Activated CD8-positive, alpha-beta memory T cell treated with anti-CD3 and anti-CD28 coated beads, Interleukin-2, amount 50 U/mL, for 4 hours (primary cell): ENCODE measurements at regions not wholly inside any gene's neighbourhood (a gene's known extent, or its start where the extent isn't known, plus 50 kb on each side); places are given as distances from the start of the nearest gene placed in this dataset.
"Not testable (repeated sequence)": the region's sequence is repeated elsewhere in the genome, so short reads cannot be mapped to it uniquely, and the experiment has no call there.

ENCODE experiments used
- DNase-seq: peaks from one replicate; pipeline ENCODE4 v3.0.0-alpha.2; 2020

GRCh38 chr4:179048839-179049453 lies 1606.7 kb upstream of the AGA start:
- no peak for DNase-seq

GRCh38 chr4:179051206-179051605 lies 1609.0 kb upstream of the AGA start:
- DNase-seq = no peak

- DNase-seq = no peak
Observed at GRCh38 chr4:179059396-179059795, 1617.2 kb upstream of the AGA start.

- not testable (repeated sequence) for DNase-seq
Observed at GRCh38 chr4:179066254-179066653, 1624.0 kb upstream of the AGA start.

GRCh38 chr4:179071131-179071530 lies 1628.9 kb upstream of the AGA start:
- no peak for DNase-seq

GRCh38 chr4:179076865-179077264 lies 1634.6 kb upstream of the AGA start:
- DNase-seq = no peak

- no peak for DNase-seq
Observed at GRCh38 chr4:179095585-179096221, 1653.5 kb upstream of the AGA start.

GRCh38 chr4:179097741-179098140 lies 1655.5 kb upstream of the AGA start:
- no peak for DNase-seq

- no peak for DNase-seq
Observed at GRCh38 chr4:179110356-179110755, 1668.1 kb upstream of the AGA start.

- DNase-seq = no peak
Observed at GRCh38 chr4:179110816-179111215, 1668.6 kb upstream of the AGA start.

- DNase-seq = no peak
Observed at GRCh38 chr4:179112441-179113170, 1670.4 kb upstream of the AGA start.

GRCh38 chr4:179114615-179115014 lies 1672.4 kb upstream of the AGA start:
- no peak for DNase-seq

- no peak for DNase-seq
Observed at GRCh38 chr4:179116011-179116410, 1673.8 kb upstream of the AGA start.

GRCh38 chr4:179116581-179116980 lies 1674.3 kb upstream of the AGA start:
- no peak for DNase-seq

- no peak for DNase-seq
Observed at GRCh38 chr4:179123084-179123483, 1680.8 kb upstream of the AGA start.

GRCh38 chr4:179124419-179124818 lies 1682.2 kb upstream of the AGA start:
- no peak for DNase-seq

GRCh38 chr4:179124957-179125356 lies 1682.7 kb upstream of the AGA start:
- no peak for DNase-seq

GRCh38 chr4:179125870-179126269 lies 1683.6 kb upstream of the AGA start:
- DNase-seq = no peak

GRCh38 chr4:179128299-179128698 lies 1686.1 kb upstream of the AGA start:
- no peak for DNase-seq

GRCh38 chr4:179130122-179130714 lies 1688.0 kb upstream of the AGA start:
- DNase-seq = no peak

GRCh38 chr4:179145746-179146525 lies 1703.7 kb upstream of the AGA start:
- DNase-seq = no peak

GRCh38 chr4:179151770-179152169 lies 1709.5 kb upstream of the AGA start:
- DNase-seq = no peak

GRCh38 chr4:179163147-179163546 lies 1720.9 kb upstream of the AGA start:
- DNase-seq = no peak
